HG03175 (cell line): ENCODE measurements at regions not wholly inside any gene's neighbourhood (a gene's known extent, or its start where the extent isn't known, plus 50 kb on each side); places are given as distances from the start of the nearest gene placed in this dataset.
"Not testable (repeated sequence)": the region's sequence is repeated elsewhere in the genome, so short reads cannot be mapped to it uniquely, and the experiment has no call there.

Experiments
- ATAC-seq: cut with Tn5 transposase; IDR thresholded peaks from one replicate; pipeline ENCODE4 v1.9.1; 2021; ENCODE audit warnings: mild to moderate bottlenecking, moderate library complexity; ENCODE audit not compliant: unreplicated experiment

DNA sequence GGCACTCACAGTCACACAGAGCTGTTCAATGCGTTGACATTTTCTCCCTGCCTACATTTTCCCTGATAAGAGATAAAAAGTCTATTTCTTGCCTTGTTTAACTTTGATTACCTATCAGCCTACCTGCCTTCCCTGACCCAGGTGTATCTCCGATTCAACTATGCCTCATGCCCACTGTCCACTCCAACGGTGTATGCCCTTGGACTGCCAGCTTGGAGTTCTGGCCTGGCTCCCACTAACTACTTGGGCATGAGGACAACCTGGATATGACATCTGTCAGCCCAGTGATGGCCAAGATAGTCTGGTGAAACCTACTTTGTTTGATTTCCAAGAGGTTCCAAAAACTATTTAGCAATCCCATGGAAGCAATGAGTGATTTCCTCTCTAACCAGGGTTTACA lies 93.0 kb upstream of the PELI2 start:
- ATAC-seq, result no peak

GRCh38 chr14:56026506-56026905 lies 91.7 kb upstream of the PELI2 start:
- no peak for ATAC-seq

DNA sequence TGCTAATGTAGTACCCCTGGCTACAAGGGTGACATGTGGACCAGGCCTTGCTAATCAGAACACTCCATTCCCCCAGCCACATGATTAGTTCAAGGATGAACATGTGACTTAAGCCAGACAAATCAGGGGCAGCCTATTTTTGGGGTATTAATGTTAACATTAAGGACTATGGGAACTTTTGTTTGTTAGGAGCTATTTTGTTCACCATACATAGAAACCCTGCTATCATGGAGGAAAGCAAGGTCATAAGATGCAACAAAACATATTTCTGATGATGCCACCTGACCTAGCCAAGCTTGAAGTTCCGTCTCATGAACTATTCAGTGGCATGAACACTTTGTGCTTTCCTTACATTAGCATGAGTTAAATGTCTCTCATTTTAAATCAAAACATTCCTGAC lies 90.8 kb upstream of the PELI2 start:
- no peak for ATAC-seq

DNA sequence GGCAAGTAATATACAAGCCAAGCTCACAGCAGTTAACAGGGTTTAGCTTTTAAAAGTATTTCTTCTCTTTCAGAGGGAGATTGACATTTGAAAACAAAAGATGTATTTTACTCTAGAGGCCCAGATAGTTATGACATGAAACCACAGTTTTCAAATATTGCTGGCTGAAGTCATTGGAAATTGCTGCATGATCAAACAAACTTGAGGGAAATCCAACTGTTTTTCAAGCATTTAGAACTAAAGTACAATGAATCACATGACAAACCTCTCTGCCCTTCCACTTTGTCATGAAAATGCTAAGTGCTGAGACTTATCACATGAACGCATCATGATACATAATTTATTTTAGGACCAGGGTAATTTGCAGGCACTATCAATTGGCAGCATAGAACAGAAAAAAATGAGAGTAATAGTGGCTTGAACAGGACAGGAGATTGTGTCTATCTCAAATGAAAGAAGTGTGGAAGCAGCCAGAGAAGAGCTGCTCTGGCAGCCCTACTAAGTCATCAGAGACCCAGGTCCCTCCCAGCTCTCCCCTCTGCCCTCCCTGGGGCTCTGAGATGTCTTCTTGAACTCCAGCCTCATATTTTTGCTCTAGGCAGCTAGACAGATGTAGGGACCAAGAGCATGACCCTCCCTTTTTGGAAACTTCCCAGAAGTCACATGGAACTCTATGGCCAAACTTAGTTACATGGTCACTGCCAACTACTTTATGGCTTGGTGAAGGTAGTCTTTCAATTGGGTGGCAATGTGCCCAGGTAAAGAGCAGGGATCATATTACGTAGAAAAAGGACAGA lies 90.1 kb upstream of the PELI2 start:
- ATAC-seq, result no peak

- ATAC-seq, result no peak
These were observed 81.9 kb upstream of the PELI2 start for GRCh38 chr14:56036353-56036752.

- ATAC-seq, result no peak
These were observed 78.1 kb upstream of the PELI2 start for GRCh38 chr14:56040121-56040520.

- no peak for ATAC-seq
These were observed 74.0 kb upstream of the PELI2 start for GRCh38 chr14:56044196-56044595.

- ATAC-seq, result no peak
These were observed 71.7 kb upstream of the PELI2 start for GRCh38 chr14:56046546-56046945.

DNA sequence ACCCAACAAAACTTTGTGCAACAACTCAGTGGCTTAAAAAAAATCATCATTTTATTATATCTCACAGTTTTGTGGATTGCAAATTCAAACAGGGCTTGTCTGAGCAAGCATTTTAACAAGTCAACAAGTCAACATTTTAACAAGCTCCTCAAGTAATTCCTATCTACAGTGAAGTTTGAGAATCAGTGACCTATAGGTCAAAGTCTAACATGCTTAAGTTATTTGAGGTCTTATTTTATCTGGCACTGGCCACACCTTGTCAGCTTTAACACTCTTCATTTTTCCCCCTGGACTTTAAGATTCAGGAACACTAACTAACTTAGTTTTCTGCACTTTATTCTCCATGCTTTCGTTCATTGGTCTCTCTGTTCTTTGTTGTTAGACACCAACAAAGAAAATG lies 71.2 kb upstream of the PELI2 start:
- no peak for ATAC-seq

DNA sequence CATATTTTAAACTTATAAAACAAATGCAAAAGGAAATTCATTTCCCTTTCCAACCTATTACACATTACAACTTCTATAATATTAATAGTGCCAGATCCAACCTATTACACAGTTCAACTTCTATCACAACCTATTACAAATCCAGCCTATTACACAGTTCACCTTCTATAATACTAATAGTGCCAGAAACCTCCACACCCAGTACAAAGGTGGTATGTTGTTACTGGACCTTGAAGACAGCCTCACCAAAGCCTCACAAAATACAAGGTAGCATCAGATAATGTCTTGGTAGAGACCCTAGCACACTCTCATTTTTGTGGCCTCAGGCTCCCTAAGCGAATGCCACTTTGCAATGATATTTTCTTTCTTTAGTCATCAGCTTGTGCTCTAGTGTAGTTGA lies 68.7 kb upstream of the PELI2 start:
- no peak for ATAC-seq

GRCh38 chr14:56055511-56055910 lies 62.7 kb upstream of the PELI2 start:
- no peak for ATAC-seq

DNA sequence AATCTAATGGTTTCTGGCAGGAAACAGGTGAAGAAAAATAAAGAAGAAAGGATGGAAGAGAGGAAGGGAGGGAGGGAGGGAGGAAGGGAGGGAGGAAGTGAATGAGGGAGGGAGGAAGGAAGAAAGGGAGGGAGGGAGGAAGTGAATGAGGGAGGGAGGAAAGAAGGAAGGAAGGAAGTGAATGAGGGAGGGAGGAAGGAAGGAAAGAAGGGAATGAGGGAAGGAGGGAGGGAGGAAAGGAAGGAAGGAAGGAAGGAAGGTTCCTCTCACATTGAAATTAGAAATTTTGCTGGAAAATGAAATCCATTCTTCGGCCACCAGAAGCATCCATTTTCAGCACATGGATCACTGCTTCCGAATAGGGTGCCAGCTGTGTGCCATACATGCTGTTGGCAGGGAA lies 62.2 kb upstream of the PELI2 start:
- no peak for ATAC-seq

DNA sequence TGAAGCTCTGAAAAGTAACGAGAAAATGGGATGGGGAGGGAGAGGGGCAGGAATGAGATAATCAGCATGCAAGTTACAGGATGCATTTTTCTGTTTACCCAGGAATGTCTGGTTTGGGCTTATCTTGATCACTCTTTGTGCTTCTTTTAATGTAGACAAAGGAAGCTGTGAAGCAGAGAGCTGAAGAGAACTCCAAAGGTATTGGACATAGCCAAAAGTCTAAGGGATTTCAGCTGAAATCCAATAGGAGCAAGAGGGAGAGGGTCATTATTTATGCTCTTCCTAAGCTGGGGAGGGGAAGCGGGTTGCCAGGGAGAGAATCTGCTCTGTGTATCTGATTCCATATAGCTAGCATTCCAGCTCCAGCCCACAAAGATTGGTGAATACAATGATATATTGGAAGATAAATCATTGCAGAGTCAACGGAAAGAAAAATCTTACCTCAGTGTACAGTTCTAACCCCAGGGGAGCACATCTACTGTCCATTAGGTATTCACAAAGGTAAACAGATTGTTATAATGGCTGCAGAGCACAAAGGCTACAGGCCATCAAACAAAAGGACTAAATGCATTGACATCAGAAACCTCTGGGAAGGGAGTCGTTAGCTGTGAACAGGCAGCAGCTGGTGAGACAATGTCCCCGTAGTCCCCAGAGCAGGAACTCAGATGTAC lies 61.0 kb upstream of the PELI2 start:
- no peak for ATAC-seq

GRCh38 chr14:56057767-56058166 lies 60.4 kb upstream of the PELI2 start:
- ATAC-seq, result no peak

GRCh38 chr14:56059054-56059453 lies 59.2 kb upstream of the PELI2 start:
- ATAC-seq, result no peak

DNA sequence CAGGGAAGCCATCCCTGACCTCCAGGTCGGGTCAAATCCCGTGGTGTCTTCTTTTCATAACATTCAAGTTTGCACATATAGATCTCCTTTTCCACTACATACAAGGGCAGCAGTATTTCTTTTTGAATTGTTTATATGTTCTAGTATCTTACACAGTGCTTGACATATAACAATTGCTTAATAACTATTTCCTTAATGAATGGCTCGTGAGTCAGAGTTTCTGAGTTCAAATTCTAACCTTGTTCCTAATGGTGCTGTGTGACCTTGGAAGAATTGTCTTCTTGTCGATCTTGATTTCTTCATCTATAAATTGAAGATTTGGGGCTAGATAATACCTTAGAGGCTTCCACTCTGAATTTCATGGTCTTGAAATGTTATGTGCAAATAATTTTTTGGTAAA lies 57.2 kb upstream of the PELI2 start:
- ATAC-seq, result no peak

DNA sequence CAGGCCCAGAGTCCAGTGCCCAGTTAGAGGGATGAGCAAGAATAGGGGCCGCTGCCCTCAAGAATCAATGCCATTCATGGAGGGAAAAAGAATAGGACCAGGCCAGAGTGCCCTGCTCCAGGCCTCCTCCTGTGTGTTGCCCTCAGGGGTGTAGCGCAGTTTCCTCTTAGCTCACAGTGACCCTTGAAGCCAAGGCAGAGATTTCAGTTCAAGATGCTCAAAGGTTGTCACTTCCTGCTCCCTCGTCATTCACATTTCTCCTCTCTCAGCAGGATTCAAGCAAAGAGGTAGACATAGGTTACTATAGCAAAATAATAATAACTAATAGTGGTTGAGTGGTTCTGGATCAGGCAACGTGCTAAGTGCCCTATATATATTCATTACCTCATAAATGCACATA lies 55.1 kb upstream of the PELI2 start:
- ATAC-seq, result no peak

GRCh38 chr14:56064513-56064912 lies 53.7 kb upstream of the PELI2 start:
- ATAC-seq, result no peak

GRCh38 chr14:56065199-56065598 lies 53.0 kb upstream of the PELI2 start:
- not testable (repeated sequence) for ATAC-seq

DNA sequence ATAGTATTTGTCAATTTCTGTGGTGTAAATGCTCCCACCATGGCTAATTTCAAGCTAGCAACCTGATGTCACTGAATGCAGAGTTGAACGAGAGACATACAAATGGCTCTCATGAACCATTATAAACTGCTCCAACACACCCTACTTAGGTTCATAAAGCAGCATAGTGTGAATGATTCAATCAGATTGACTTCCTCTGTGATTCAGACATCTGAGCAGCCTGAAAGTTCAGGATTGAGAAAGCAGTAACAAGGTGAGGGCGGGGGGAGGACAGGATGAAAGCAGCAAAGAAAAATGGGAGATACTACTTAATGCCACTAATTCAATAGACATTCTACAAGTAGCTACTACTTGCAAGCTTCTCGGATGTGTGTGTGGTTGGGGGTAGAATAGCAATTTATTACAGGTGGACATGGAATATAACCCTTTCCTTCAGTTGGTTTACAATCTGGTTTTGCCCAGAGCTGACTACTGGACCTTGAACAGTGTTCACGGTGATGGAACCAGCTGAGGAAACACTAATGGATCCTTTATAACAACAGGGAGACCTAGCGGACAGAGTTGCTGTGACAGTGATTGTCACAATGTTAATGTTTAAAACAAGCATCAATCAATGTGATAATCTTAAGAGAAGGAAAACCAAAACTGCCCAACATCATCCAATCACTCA lies 52.5 kb upstream of the PELI2 start:
- ATAC-seq, result no peak
